ENCODE measurements at regions not wholly inside any gene's neighbourhood (a gene's known extent, or its start where the extent isn't known, plus 50 kb on each side); places are given as distances from the start of the nearest gene placed in this dataset.

DNA sequence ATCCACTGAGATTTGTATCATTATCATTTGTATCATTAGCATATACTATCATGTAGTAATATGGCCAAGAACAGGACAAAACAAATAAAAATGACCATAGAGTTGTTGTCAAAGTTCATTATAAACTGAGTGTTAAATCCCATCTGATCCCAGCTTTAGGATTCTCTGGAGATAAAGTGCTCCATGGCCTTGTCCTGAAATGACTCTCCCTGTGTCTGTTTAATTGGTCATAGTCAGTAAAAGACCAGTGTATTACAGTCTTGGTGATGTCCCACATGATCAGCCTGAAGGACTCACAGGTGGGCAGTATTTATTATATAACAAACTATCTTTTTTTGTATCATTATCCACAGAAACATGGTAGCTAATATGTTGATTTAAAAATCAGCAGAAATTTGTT is 361.6 kb downstream of the TMEM135 start:
- H3K4me3 ChIP-seq, result no peak overlapping the region
- H3K27ac ChIP-seq, result no peak overlapping the region
- H3K36me3 ChIP-seq, result no peaks in the 10 kb centered on the region
- DNase-seq (no peak), ATAC-seq (no peak)
- no peaks in the 10 kb centered on the region for H3K27me3 ChIP-seq (ENCODE audit: low read depth)
- H3K9me3 ChIP-seq, result no peaks in the 10 kb centered on the region
- TF ChIP-seq, protein P1, sequence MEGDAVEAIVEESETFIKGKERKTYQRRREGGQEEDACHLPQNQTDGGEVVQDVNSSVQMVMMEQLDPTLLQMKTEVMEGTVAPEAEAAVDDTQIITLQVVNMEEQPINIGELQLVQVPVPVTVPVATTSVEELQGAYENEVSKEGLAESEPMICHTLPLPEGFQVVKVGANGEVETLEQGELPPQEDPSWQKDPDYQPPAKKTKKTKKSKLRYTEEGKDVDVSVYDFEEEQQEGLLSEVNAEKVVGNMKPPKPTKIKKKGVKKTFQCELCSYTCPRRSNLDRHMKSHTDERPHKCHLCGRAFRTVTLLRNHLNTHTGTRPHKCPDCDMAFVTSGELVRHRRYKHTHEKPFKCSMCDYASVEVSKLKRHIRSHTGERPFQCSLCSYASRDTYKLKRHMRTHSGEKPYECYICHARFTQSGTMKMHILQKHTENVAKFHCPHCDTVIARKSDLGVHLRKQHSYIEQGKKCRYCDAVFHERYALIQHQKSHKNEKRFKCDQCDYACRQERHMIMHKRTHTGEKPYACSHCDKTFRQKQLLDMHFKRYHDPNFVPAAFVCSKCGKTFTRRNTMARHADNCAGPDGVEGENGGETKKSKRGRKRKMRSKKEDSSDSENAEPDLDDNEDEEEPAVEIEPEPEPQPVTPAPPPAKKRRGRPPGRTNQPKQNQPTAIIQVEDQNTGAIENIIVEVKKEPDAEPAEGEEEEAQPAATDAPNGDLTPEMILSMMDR (IDR thresholded peaks at IDR 0.05), result no peak
- no peaks in the 10 kb centered on the region for H3K4me1 ChIP-seq
- intact Hi-C loops (cut with DNase I), result no loop called here

- intact Hi-C loops (cut with DNase I), result no loop called here
- no peaks in the 10 kb centered on the region for H3K27me3 ChIP-seq (ENCODE audit: low read depth)
- TF ChIP-seq, protein P1 (IDR thresholded peaks at IDR 0.05), result no peak
- H3K27ac ChIP-seq, result no peak overlapping the region
- no peak overlapping the region for H3K4me3 ChIP-seq
- H3K4me1 ChIP-seq, result no peaks in the 10 kb centered on the region
- DNase-seq (no peak), ATAC-seq (no peak)
- no peaks in the 10 kb centered on the region for H3K9me3 ChIP-seq
- no peaks in the 10 kb centered on the region for H3K36me3 ChIP-seq
Observed at GRCh38 chr11:87398931-87399330, 361.2 kb downstream of the TMEM135 start.

DNA sequence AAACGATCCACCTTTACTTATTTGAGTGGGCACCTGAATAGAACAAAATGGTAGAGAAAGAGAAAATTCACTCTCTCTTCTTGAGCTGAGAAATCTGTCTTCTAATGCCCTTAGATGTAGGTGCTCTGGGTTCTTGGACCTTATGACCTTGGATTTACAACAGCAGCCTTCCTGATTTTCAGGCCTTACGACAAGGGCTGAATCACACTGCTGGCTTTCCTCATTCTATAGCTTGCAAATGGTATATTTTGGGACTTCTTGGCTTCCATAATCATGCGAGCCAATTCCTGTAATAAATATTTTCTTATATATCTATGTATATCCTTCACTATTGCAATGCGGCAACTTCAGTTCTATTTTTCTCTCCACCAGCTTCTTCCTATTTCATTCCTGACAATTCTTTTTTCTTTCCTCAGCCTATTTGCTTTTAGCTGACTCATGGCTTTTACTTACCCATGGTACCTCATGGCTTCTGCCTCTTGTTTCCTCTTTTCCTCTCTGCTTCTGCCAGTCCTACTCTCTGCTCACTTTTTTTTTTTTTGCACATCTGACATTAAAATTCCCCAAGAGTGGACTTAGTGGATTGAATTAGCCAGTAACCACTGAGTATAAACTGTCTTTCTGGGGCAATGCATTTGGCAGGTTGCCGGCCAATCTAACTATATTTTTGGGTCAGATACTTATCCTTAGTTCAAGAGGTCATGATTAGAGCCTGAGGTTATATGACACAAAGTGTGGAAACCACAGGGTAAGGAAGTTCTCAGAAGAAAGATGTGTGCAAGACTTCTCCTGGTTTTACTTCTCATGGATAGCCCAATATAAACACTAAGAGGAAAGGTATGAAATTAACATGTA is 359.5 kb downstream of the TMEM135 start:
- Histone ChIP-seq H3K27ac (no peak overlapping the region), H3K9me3 (no peaks in the 10 kb centered on the region), H3K36me3 (no peaks in the 10 kb centered on the region), H3K27me3 (ENCODE audit: low read depth) (no peaks in the 10 kb centered on the region), H3K4me3 (no peak overlapping the region), H3K4me1 (no peaks in the 10 kb centered on the region)
- intact Hi-C loops (cut with DNase I), result no loop called here
- ATAC-seq (no peak), DNase-seq (no peak)
- TF ChIP-seq, protein P1 (IDR thresholded peaks at IDR 0.05), result no peak

- no peaks in the 10 kb centered on the region for H3K4me1 ChIP-seq
- intact Hi-C loops (cut with DNase I), result no loop called here
- no peaks in the 10 kb centered on the region for H3K27me3 ChIP-seq (ENCODE audit: low read depth)
- ATAC-seq (no peak), DNase-seq (no peak)
- H3K9me3 ChIP-seq, result no peaks in the 10 kb centered on the region
- no peak overlapping the region for H3K4me3 ChIP-seq
- H3K36me3 ChIP-seq, result no peaks in the 10 kb centered on the region
- H3K27ac ChIP-seq, result no peak overlapping the region
- TF ChIP-seq, protein P1 (IDR thresholded peaks at IDR 0.05), result no peak
Observed at GRCh38 chr11:87394924-87395323, 357.2 kb downstream of the TMEM135 start.

- Histone ChIP-seq H3K27ac (no peak overlapping the region), H3K36me3 (no peaks in the 10 kb centered on the region)
Observed at GRCh38 chr11:87392665-87393064, 354.9 kb downstream of the TMEM135 start.

More at GRCh38 chr11:87392665-87393064, 354.9 kb downstream of the TMEM135 start:
- no peak overlapping the region for H3K4me3 ChIP-seq
- DNase-seq, result no peak
- TF ChIP-seq, protein P1 (IDR thresholded peaks at IDR 0.05), result no peak
- H3K4me1 ChIP-seq, result no peaks in the 10 kb centered on the region
- no peak for ATAC-seq
- no peaks in the 10 kb centered on the region for H3K27me3 ChIP-seq (ENCODE audit: low read depth)
- H3K9me3 ChIP-seq, result no peaks in the 10 kb centered on the region
- intact Hi-C loops (cut with DNase I), result no loop called here
